ENCODE measurements at regions not wholly inside any gene's neighbourhood (a gene's known extent, or its start where the extent isn't known, plus 50 kb on each side); places are given as distances from the start of the nearest gene placed in this dataset.

- DNase-seq (ENCODE audit: low spot score in 2 of 2, unreplicated experiment in 2 of 2): no peak
- Mint-ChIP-seq H3K4me3 (no peak overlapping the region), H3K27ac (no peak overlapping the region), H3K27me3 (ENCODE audit: low read depth) (peaks cover 3% of the 10 kb centered on the region), H3K36me3 (peaks cover 2% of the 10 kb centered on the region), H3K9me3 (peaks cover 3% of the 10 kb centered on the region), H3K4me1 (peaks cover under 1% of the 10 kb centered on the region)
- no peak for TF ChIP-seq CTCF (IDR thresholded peaks at IDR 0.05; ENCODE audit: unreplicated experiment)
Observed at GRCh38 chr3:56909349-56909748, 107.6 kb upstream of the ARHGEF3 start.

GRCh38 chr3:56908004-56908403 lies 106.3 kb upstream of the ARHGEF3 start:
- H3K27me3 Mint-ChIP-seq (ENCODE audit: low read depth): peaks cover 3% of the 10 kb centered on the region
- no peak for TF ChIP-seq CTCF (IDR thresholded peaks at IDR 0.05; ENCODE audit: unreplicated experiment)
- no peaks in the 10 kb centered on the region for H3K36me3 Mint-ChIP-seq
- DNase-seq (ENCODE audit: low spot score in 2 of 2, unreplicated experiment in 2 of 2): no peak
- peaks cover 3% of the 10 kb centered on the region for H3K9me3 Mint-ChIP-seq
- no peaks in the 10 kb centered on the region for H3K4me1 Mint-ChIP-seq
- H3K27ac Mint-ChIP-seq: no peak overlapping the region
- no peak overlapping the region for H3K4me3 Mint-ChIP-seq

- Mint-ChIP-seq H3K36me3 (no peaks in the 10 kb centered on the region), H3K27me3 (ENCODE audit: low read depth) (peaks cover 2% of the 10 kb centered on the region), H3K4me1 (no peaks in the 10 kb centered on the region), H3K27ac (no peak overlapping the region), H3K4me3 (no peak overlapping the region), H3K9me3 (peaks cover 2% of the 10 kb centered on the region)
- no peak for DNase-seq (ENCODE audit: low spot score in 2 of 2, unreplicated experiment in 2 of 2)
- no peak for TF ChIP-seq CTCF (IDR thresholded peaks at IDR 0.05; ENCODE audit: unreplicated experiment)
Observed at GRCh38 chr3:56904552-56905215, 102.9 kb upstream of the ARHGEF3 start.

GRCh38 chr3:56903231-56903782 lies 101.6 kb upstream of the ARHGEF3 start:
- Mint-ChIP-seq H3K36me3 (no peaks in the 10 kb centered on the region), H3K27me3 (ENCODE audit: low read depth) (no peaks in the 10 kb centered on the region), H3K4me3 (no peak overlapping the region), H3K27ac (no peak overlapping the region), H3K9me3 (no peaks in the 10 kb centered on the region), H3K4me1 (no peaks in the 10 kb centered on the region)
- TF ChIP-seq CTCF (IDR thresholded peaks at IDR 0.05; ENCODE audit: unreplicated experiment): no peak
- DNase-seq (ENCODE audit: low spot score in 2 of 2, unreplicated experiment in 2 of 2): no peak

- TF ChIP-seq CTCF (IDR thresholded peaks at IDR 0.05; ENCODE audit: unreplicated experiment): no peak
- DNase-seq (ENCODE audit: low spot score in 2 of 2, unreplicated experiment in 2 of 2): no peak
- Mint-ChIP-seq H3K4me1 (no peaks in the 10 kb centered on the region), H3K27ac (no peak overlapping the region), H3K9me3 (no peaks in the 10 kb centered on the region), H3K36me3 (no peaks in the 10 kb centered on the region), H3K27me3 (ENCODE audit: low read depth) (no peaks in the 10 kb centered on the region), H3K4me3 (no peak overlapping the region)
Observed at GRCh38 chr3:56902468-56903160, 100.9 kb upstream of the ARHGEF3 start.
